Adrenal gland (tissue), 5 donors: ENCODE measurements at regions not wholly inside any gene's neighbourhood (a gene's known extent, or its start where the extent isn't known, plus 50 kb on each side); places are given as distances from the start of the nearest gene placed in this dataset.

ENCODE experiments used
- POLR2A ChIP-seq, 2 donors: fragments of 450-650 bp; IDR thresholded peaks; one replicate each; pipeline ENCODE4 v1.6.1; 2017; ENCODE audit warnings: antibody characterized with exemption in 2 of 2, mild to moderate bottlenecking in 2 of 2, moderate library complexity in 1 of 2
- TF ChIP-seq, protein P1 (sequence below), 6 experiments: fragments of 450-650 bp in 4 of 6; fragments of 200-600 bp in 2 of 6; sonication (generic) in 1 of 6; IDR thresholded peaks; 1 replicate in 5 of 6; 2 replicates in 1 of 6; pipeline versions ENCODE4 v1.5.1 to v1.8.0; 2016 to 2021; ENCODE audit warnings: antibody characterized with exemption in 6 of 6, mild to moderate bottlenecking in 2 of 6, moderate library complexity in 1 of 6
- donor health status: DM: no; HTN: no; CAD: no.

DNA sequence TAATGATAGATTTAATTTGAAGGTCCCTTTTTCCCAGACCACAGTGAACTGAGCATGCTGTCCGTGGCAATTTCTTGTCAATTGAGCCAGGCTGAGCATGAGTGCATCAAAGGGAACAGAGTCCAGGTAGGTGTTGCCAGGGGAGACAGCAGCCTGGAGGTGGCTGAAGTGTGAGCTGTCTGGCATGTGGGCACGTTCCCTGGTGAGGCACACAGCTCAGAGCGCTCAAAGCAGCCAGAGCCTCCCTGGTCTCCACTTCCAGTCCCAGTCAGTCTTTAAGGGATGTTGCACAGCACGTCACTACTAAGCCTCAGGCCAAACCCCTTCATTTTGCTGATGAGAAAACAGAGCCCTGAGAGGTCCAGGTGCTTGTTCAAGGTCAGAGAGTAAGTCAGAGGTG lies 251.4 kb downstream of the MATN1 start:
- TF ChIP-seq, protein P1, sequence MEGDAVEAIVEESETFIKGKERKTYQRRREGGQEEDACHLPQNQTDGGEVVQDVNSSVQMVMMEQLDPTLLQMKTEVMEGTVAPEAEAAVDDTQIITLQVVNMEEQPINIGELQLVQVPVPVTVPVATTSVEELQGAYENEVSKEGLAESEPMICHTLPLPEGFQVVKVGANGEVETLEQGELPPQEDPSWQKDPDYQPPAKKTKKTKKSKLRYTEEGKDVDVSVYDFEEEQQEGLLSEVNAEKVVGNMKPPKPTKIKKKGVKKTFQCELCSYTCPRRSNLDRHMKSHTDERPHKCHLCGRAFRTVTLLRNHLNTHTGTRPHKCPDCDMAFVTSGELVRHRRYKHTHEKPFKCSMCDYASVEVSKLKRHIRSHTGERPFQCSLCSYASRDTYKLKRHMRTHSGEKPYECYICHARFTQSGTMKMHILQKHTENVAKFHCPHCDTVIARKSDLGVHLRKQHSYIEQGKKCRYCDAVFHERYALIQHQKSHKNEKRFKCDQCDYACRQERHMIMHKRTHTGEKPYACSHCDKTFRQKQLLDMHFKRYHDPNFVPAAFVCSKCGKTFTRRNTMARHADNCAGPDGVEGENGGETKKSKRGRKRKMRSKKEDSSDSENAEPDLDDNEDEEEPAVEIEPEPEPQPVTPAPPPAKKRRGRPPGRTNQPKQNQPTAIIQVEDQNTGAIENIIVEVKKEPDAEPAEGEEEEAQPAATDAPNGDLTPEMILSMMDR (IDR thresholded peaks at IDR 0.05) = no peak
- TF ChIP-seq POLR2A (IDR thresholded peaks at IDR 0.05) = no peak
